Upper lobe of left lung (tissue), 4 donors: ENCODE measurements at regions not wholly inside any gene's neighbourhood (a gene's known extent, or its start where the extent isn't known, plus 50 kb on each side); places are given as distances from the start of the nearest gene placed in this dataset.
"Not testable (repeated sequence)": the region's sequence is repeated elsewhere in the genome, so short reads cannot be mapped to it uniquely, and the experiment has no call there.

ENCODE experiments used
- CTCF ChIP-seq, 6 experiments: fragments of 450-650 bp in 4 of 6; fragments of 200-600 bp in 2 of 6; sonication (generic) in 2 of 6; IDR thresholded peaks; one replicate each; pipeline ENCODE4 v1.5.1; 2016 to 2019; ENCODE audit warnings: antibody characterized with exemption in 6 of 6
- POLR2A ChIP-seq, 4 donors: fragments of 450-650 bp; IDR thresholded peaks; one replicate each; pipeline ENCODE4 v1.5.1; 2016 to 2017; ENCODE audit warnings: antibody characterized with exemption in 4 of 4, mild to moderate bottlenecking in 2 of 4
- POLR2AphosphoS5 ChIP-seq, 2 donors: sonication (generic); formaldehyde crosslinking; IDR thresholded peaks; one replicate each; pipeline ENCODE4 v1.5.1; 2017; ENCODE audit warnings: antibody characterized with exemption in 2 of 2

- TF ChIP-seq POLR2A, CTCF, POLR2AphosphoS5 (IDR thresholded peaks at IDR 0.05): not testable (repeated sequence)
Measured at GRCh38 chrX:111620084-111620483, 60.9 kb upstream of the ALG13 start.
